Liver (tissue), 8 donors: ENCODE measurements at regions not wholly inside any gene's neighbourhood (a gene's known extent, or its start where the extent isn't known, plus 50 kb on each side); places are given as distances from the start of the nearest gene placed in this dataset.

Source experiments
- DNase-seq: peaks from one replicate; pipeline ENCODE4 v3.0.0-alpha.2; 2017; ENCODE audit warnings: low spot score
- H3K27ac ChIP-seq, 2 donors: one replicate each; pipeline ENCODE4 v1.7.0; 2013; ENCODE audit warnings: inconsistent platforms in 2 of 2, low read length in 2 of 2, control low read depth in 1 of 2, low read depth in 1 of 2, mild to moderate bottlenecking in 1 of 2
- H3K27me3 ChIP-seq, 4 donors: one replicate each; pipeline versions ENCODE4 v1.6.1 to v1.7.0; 2013; ENCODE audit warnings: low read length in 3 of 4, inconsistent platforms in 1 of 4, mild to moderate bottlenecking in 1 of 4, moderate library complexity in 1 of 4; ENCODE audit not compliant: control insufficient read depth in 4 of 4, insufficient read depth in 4 of 4
- H3K36me3 ChIP-seq, 4 donors: one replicate each; pipeline versions ENCODE4 v1.6.1 to v1.7.0; 2013; ENCODE audit warnings: low read length in 3 of 4, mild to moderate bottlenecking in 3 of 4, low read depth in 1 of 4, moderate library complexity in 1 of 4; ENCODE audit not compliant: control insufficient read depth in 4 of 4, insufficient read depth in 3 of 4
- H3K4me1 ChIP-seq, 4 donors: one replicate each; pipeline versions ENCODE4 v1.6.1 to v1.7.0; 2013; ENCODE audit warnings: low read length in 3 of 4, mild to moderate bottlenecking in 3 of 4, moderate library complexity in 1 of 4; ENCODE audit not compliant: control insufficient read depth in 4 of 4, insufficient read depth in 4 of 4
- H3K4me3 ChIP-seq, 3 donors: one replicate each; pipeline versions ENCODE4 v1.6.1 to v1.7.0; 2013; ENCODE audit warnings: low read length in 3 of 3, control low read depth in 1 of 3, low read depth in 1 of 3, mild to moderate bottlenecking in 1 of 3
- H3K9ac ChIP-seq, 2 donors: one replicate each; pipeline ENCODE4 v1.7.0; 2013; ENCODE audit warnings: low read length in 2 of 2, mild to moderate bottlenecking in 2 of 2, moderate library complexity in 2 of 2, control low read depth in 1 of 2, low read depth in 1 of 2
- H3K9me3 ChIP-seq, 4 donors: one replicate each; pipeline versions ENCODE4 v1.6.1 to v1.7.0; 2013; ENCODE audit warnings: low read length in 3 of 4; ENCODE audit not compliant: control insufficient read depth in 4 of 4
- ATF3 ChIP-seq: IDR thresholded peaks from 2 replicates; pipeline ENCODE4 v1.6.1; 2016; ENCODE audit warnings: antibody characterized with exemption
- EGR1 ChIP-seq, 2 donors: IDR thresholded peaks; 2 replicates each; pipeline ENCODE4 v1.6.1; 2016 to 2018; ENCODE audit warnings: antibody characterized with exemption in 2 of 2, low read depth in 2 of 2
- FOXA1 ChIP-seq: IDR thresholded peaks from 2 replicates; pipeline ENCODE4 v1.6.1; 2016; ENCODE audit warnings: antibody characterized with exemption
- FOXA2 ChIP-seq: IDR thresholded peaks from 2 replicates; pipeline ENCODE4 v1.6.1; 2016; ENCODE audit warnings: antibody characterized with exemption
- GABPA ChIP-seq, 2 donors: IDR thresholded peaks in 1 of 2; conservative IDR thresholded peaks in 1 of 2; 2 replicates each; pipeline ENCODE4 v1.6.1; 2016; ENCODE audit warnings: antibody characterized with exemption in 2 of 2, mild to moderate bottlenecking in 1 of 2, moderate library complexity in 1 of 2
- HNF4A ChIP-seq, 2 donors: conservative IDR thresholded peaks; 2 replicates each; pipeline ENCODE4 v1.6.1; 2016; ENCODE audit warnings: antibody characterized with exemption in 2 of 2, mild to moderate bottlenecking in 2 of 2
- HNF4G ChIP-seq: IDR thresholded peaks from 2 replicates; pipeline ENCODE4 v1.6.1; 2016; ENCODE audit warnings: antibody characterized with exemption
- JUND ChIP-seq, 2 donors: IDR thresholded peaks; 2 replicates each; pipeline ENCODE4 v1.6.1; 2016; ENCODE audit warnings: antibody characterized with exemption in 2 of 2
- MAX ChIP-seq: IDR thresholded peaks from 2 replicates; pipeline ENCODE4 v1.6.1; 2016; ENCODE audit warnings: antibody characterized with exemption
- NR2F2 ChIP-seq: IDR thresholded peaks from 2 replicates; pipeline ENCODE4 v1.6.1; 2016; ENCODE audit warnings: antibody characterized with exemption
- RAD21 ChIP-seq, 2 donors: IDR thresholded peaks; 2 replicates each; pipeline ENCODE4 v1.6.1; 2016; ENCODE audit warnings: antibody characterized with exemption in 2 of 2, mild to moderate bottlenecking in 2 of 2
- RXRA ChIP-seq, 2 donors: IDR thresholded peaks; 2 replicates each; pipeline ENCODE4 v1.6.1; 2017 to 2018; ENCODE audit warnings: antibody characterized with exemption in 2 of 2, mild to moderate bottlenecking in 1 of 2
- SP1 ChIP-seq: IDR thresholded peaks from 2 replicates; pipeline ENCODE4 v1.6.1; 2018; ENCODE audit warnings: antibody characterized with exemption, mild to moderate bottlenecking
- TAF1 ChIP-seq: conservative IDR thresholded peaks from 2 replicates; pipeline ENCODE4 v1.6.1; 2016; ENCODE audit warnings: antibody characterized with exemption, mild to moderate bottlenecking
- YY1 ChIP-seq: IDR thresholded peaks from 2 replicates; pipeline ENCODE4 v1.6.1; 2016; ENCODE audit warnings: antibody characterized with exemption, mild to moderate bottlenecking
- WGBS: extraction: QIAGEN DNeasy Blood & Tissue Kit; methylation state at CpG from one replicate; pipeline ENCODE4 v1.1.7; 2013; 5-methylcytosine and 5-hydroxymethylcytosine counted together
- TF ChIP-seq, protein P1 (sequence below): fragments of 150-350 bp; IDR thresholded peaks from 2 replicates; pipeline ENCODE4 v1.5.1; 2017; ENCODE audit warnings: improper control_type of control experiment, low read depth, low read length; ENCODE audit not compliant: missing input control
- TF ChIP-seq, protein P2 (sequence below): IDR thresholded peaks from 2 replicates; pipeline ENCODE4 v1.6.1; 2016; ENCODE audit warnings: antibody characterized with exemption, mild to moderate bottlenecking
- TF ChIP-seq, protein P3 (sequence below): IDR thresholded peaks from 2 replicates; pipeline ENCODE4 v1.6.1; 2016; ENCODE audit warnings: antibody characterized with exemption
- donor health status: healthy.
- donor health status: healthy.
- donor health status: healthy.
- donor health status: healthy.
- donor health status: healthy.

- Histone ChIP-seq H3K36me3 (no peaks in the 10 kb centered on the region), H3K4me3 (no peak overlapping the region), H3K9me3 (no peaks in the 10 kb centered on the region), H3K27me3 (no peaks in the 10 kb centered on the region), H3K4me1 (no peaks in the 10 kb centered on the region), H3K9ac (no peak overlapping the region), H3K27ac (no peak overlapping the region)
- DNase-seq, result peak; percentile 17
- no peak for TF ChIP-seq HNF4A (conservative IDR thresholded peaks at IDR 0.05)
- TF ChIP-seq SP1, result no peak
- no peak for TF ChIP-seq ATF3
- no peak for TF ChIP-seq YY1
- TF ChIP-seq EGR1 (IDR thresholded peaks at IDR 0.05; ENCODE audit: low read depth in 2 of 2), result no peak
- TF ChIP-seq, protein P1, sequence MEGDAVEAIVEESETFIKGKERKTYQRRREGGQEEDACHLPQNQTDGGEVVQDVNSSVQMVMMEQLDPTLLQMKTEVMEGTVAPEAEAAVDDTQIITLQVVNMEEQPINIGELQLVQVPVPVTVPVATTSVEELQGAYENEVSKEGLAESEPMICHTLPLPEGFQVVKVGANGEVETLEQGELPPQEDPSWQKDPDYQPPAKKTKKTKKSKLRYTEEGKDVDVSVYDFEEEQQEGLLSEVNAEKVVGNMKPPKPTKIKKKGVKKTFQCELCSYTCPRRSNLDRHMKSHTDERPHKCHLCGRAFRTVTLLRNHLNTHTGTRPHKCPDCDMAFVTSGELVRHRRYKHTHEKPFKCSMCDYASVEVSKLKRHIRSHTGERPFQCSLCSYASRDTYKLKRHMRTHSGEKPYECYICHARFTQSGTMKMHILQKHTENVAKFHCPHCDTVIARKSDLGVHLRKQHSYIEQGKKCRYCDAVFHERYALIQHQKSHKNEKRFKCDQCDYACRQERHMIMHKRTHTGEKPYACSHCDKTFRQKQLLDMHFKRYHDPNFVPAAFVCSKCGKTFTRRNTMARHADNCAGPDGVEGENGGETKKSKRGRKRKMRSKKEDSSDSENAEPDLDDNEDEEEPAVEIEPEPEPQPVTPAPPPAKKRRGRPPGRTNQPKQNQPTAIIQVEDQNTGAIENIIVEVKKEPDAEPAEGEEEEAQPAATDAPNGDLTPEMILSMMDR, result no peak
- TF ChIP-seq TAF1, result no peak
- no peak for TF ChIP-seq RAD21 (IDR thresholded peaks at IDR 0.05)
- TF ChIP-seq NR2F2, result no peak
- TF ChIP-seq, protein P2, sequence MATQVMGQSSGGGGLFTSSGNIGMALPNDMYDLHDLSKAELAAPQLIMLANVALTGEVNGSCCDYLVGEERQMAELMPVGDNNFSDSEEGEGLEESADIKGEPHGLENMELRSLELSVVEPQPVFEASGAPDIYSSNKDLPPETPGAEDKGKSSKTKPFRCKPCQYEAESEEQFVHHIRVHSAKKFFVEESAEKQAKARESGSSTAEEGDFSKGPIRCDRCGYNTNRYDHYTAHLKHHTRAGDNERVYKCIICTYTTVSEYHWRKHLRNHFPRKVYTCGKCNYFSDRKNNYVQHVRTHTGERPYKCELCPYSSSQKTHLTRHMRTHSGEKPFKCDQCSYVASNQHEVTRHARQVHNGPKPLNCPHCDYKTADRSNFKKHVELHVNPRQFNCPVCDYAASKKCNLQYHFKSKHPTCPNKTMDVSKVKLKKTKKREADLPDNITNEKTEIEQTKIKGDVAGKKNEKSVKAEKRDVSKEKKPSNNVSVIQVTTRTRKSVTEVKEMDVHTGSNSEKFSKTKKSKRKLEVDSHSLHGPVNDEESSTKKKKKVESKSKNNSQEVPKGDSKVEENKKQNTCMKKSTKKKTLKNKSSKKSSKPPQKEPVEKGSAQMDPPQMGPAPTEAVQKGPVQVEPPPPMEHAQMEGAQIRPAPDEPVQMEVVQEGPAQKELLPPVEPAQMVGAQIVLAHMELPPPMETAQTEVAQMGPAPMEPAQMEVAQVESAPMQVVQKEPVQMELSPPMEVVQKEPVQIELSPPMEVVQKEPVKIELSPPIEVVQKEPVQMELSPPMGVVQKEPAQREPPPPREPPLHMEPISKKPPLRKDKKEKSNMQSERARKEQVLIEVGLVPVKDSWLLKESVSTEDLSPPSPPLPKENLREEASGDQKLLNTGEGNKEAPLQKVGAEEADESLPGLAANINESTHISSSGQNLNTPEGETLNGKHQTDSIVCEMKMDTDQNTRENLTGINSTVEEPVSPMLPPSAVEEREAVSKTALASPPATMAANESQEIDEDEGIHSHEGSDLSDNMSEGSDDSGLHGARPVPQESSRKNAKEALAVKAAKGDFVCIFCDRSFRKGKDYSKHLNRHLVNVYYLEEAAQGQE, result no peak
- TF ChIP-seq HNF4G, result no peak
- TF ChIP-seq MAX, result no peak
- TF ChIP-seq, protein P3, sequence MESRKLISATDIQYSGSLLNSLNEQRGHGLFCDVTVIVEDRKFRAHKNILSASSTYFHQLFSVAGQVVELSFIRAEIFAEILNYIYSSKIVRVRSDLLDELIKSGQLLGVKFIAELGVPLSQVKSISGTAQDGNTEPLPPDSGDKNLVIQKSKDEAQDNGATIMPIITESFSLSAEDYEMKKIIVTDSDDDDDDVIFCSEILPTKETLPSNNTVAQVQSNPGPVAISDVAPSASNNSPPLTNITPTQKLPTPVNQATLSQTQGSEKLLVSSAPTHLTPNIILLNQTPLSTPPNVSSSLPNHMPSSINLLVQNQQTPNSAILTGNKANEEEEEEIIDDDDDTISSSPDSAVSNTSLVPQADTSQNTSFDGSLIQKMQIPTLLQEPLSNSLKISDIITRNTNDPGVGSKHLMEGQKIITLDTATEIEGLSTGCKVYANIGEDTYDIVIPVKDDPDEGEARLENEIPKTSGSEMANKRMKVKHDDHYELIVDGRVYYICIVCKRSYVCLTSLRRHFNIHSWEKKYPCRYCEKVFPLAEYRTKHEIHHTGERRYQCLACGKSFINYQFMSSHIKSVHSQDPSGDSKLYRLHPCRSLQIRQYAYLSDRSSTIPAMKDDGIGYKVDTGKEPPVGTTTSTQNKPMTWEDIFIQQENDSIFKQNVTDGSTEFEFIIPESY, result no peak
- no peak for TF ChIP-seq JUND (IDR thresholded peaks at IDR 0.05)
- TF ChIP-seq FOXA2, result no peak
- no peak for TF ChIP-seq GABPA (IDR thresholded peaks at IDR 0.05 in 1 of 2, conservative IDR thresholded peaks at IDR 0.05 in 1 of 2)
- no peak for TF ChIP-seq FOXA1
- no peak for TF ChIP-seq RXRA (IDR thresholded peaks at IDR 0.05)
- WGBS, result 81% methylated on average over 5 of the region's 5 CpGs
These were observed 1419.6 kb downstream of the TBC1D22A start for GRCh38 chr22:48182031-48182430.
